GM12892 (cell line): ENCODE measurements at regions not wholly inside any gene's neighbourhood (a gene's known extent, or its start where the extent isn't known, plus 50 kb on each side); places are given as distances from the start of the nearest gene placed in this dataset.

Experiments used
- POLR2A ChIP-seq: IDR thresholded peaks from 2 replicates; pipeline ENCODE4 v1.6.1; 2011; ENCODE audit warnings: low read depth, low read length, control low read depth
- POLR2AphosphoS5 ChIP-seq: IDR thresholded peaks from 2 replicates; pipeline ENCODE4 v1.6.1; 2011; ENCODE audit warnings: low read depth, low read length, control low read depth
- TAF1 ChIP-seq: IDR thresholded peaks from 2 replicates; pipeline ENCODE4 v1.6.1; 2011; ENCODE audit warnings: low read depth, mild to moderate bottlenecking, control low read depth, low read length, borderline replicate concordance

- no peak for TF ChIP-seq POLR2A
- no peak for TF ChIP-seq POLR2AphosphoS5
- TF ChIP-seq TAF1, result no peak
These were observed 877.2 kb downstream of the TLE4 start for GRCh38 chr9:80448996-80449395.
